ENCODE measurements at regions not wholly inside any gene's neighbourhood (a gene's known extent, or its start where the extent isn't known, plus 50 kb on each side); places are given as distances from the start of the nearest gene placed in this dataset.

DNA sequence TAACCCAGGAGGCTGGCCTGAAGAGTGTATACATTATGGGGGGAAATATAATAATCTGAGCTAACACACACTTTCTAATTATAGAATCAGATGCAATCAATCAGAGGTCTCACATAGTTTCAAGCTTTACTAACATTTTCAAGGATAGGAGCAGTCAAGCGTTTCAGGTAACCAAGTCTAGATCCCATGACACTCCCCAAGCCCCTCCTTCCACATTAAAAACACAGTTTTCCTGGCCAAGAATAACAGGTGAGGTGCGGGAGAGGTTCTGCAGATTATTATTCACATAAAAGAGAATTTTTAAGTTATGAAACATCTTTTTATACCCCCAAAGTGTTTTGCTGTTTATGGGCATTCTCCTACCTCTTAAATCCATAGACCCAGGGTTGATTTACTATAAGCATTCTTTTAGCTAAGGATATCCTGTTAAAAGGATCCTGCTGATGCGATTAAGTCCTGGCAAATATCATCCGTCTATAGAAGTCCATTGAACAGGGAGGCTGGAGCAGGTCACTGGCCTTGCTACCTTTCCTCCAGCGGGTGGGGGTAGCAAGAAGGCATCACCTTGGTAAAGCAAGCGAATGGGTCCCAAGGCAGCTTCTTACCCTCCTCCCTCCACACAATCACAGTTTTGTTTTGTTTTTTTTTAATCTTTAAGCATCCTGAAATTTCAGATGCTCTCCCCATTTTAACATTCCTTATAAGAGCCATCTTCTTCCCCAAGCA lies 104.7 kb upstream of the GPM6A start:
- in situ Hi-C loops (cut with HindIII; ENCODE audit: low pct_ligation_motif_present, low sequenced_read_pairs), result no loop called here
- Histone ChIP-seq H3K27me3 (replicated peaks) (no peaks in the 10 kb centered on the region), H3K4me3 (ENCODE audit: low read depth, low read length) (no peak overlapping the region), H3K27ac (no peak overlapping the region), H3K36me3 (replicated peaks) (no peaks in the 10 kb centered on the region)
- no peak for DNase-seq
- TF ChIP-seq, protein P1, sequence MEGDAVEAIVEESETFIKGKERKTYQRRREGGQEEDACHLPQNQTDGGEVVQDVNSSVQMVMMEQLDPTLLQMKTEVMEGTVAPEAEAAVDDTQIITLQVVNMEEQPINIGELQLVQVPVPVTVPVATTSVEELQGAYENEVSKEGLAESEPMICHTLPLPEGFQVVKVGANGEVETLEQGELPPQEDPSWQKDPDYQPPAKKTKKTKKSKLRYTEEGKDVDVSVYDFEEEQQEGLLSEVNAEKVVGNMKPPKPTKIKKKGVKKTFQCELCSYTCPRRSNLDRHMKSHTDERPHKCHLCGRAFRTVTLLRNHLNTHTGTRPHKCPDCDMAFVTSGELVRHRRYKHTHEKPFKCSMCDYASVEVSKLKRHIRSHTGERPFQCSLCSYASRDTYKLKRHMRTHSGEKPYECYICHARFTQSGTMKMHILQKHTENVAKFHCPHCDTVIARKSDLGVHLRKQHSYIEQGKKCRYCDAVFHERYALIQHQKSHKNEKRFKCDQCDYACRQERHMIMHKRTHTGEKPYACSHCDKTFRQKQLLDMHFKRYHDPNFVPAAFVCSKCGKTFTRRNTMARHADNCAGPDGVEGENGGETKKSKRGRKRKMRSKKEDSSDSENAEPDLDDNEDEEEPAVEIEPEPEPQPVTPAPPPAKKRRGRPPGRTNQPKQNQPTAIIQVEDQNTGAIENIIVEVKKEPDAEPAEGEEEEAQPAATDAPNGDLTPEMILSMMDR (IDR thresholded peaks at IDR 0.05; ENCODE audit: low read depth, low read length, missing control alignments), result no peak

GRCh38 chr4:175927121-175927520 lies 115.1 kb upstream of the GPM6A start:
- Histone ChIP-seq H3K36me3 (replicated peaks) (no peaks in the 10 kb centered on the region), H3K4me3 (ENCODE audit: low read depth, low read length) (no peak overlapping the region), H3K27ac (no peak overlapping the region), H3K27me3 (replicated peaks) (no peaks in the 10 kb centered on the region)
- peak; percentile 54 for DNase-seq
- in situ Hi-C loops (cut with HindIII; ENCODE audit: low pct_ligation_motif_present, low sequenced_read_pairs), result no loop called here
- TF ChIP-seq, protein P1 (IDR thresholded peaks at IDR 0.05; ENCODE audit: low read depth, low read length, missing control alignments), result no peak

DNA sequence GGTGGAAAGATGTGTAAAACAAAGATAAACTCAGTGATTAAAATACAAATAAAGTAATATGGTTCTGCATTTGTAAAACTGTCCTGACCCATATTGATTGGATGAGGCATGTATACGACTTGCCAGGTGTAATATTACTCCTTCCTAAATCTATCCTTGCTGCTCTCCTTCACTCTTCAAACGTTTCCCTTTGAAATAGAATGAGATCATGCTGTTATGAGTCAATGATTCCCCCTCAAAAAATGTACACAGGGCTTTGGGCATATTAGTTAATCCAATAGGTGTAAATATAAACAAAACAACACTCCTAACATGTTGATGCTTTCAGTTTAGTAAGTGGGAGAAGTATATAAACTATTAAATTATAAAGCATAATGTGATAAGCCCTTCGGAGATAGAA lies 117.4 kb upstream of the GPM6A start:
- TF ChIP-seq, protein P1 (IDR thresholded peaks at IDR 0.05; ENCODE audit: low read depth, low read length, missing control alignments), result no peak
- H3K36me3 ChIP-seq (replicated peaks), result no peaks in the 10 kb centered on the region
- DNase-seq, result no peak
- H3K27ac ChIP-seq, result no peak overlapping the region
- in situ Hi-C loops (cut with HindIII; ENCODE audit: low pct_ligation_motif_present, low sequenced_read_pairs), result no loop called here
- no peaks in the 10 kb centered on the region for H3K27me3 ChIP-seq (replicated peaks)
- H3K4me3 ChIP-seq (ENCODE audit: low read depth, low read length), result no peak overlapping the region

- in situ Hi-C loops (cut with HindIII; ENCODE audit: low pct_ligation_motif_present, low sequenced_read_pairs), result no loop called here
- TF ChIP-seq, protein P1 (IDR thresholded peaks at IDR 0.05; ENCODE audit: low read depth, low read length, missing control alignments), result no peak
- H3K4me3 ChIP-seq (ENCODE audit: low read depth, low read length), result no peak overlapping the region
- DNase-seq, result no peak
- H3K27me3 ChIP-seq (replicated peaks), result no peaks in the 10 kb centered on the region
- no peaks in the 10 kb centered on the region for H3K36me3 ChIP-seq (replicated peaks)
- H3K27ac ChIP-seq, result no peak overlapping the region
Measured at GRCh38 chr4:175929932-175930331, 117.9 kb upstream of the GPM6A start.

GRCh38 chr4:175930471-175930870 lies 118.4 kb upstream of the GPM6A start:
- H3K4me3 ChIP-seq (ENCODE audit: low read depth, low read length), result no peak overlapping the region
- in situ Hi-C loops (cut with HindIII; ENCODE audit: low pct_ligation_motif_present, low sequenced_read_pairs), result no loop called here
- no peaks in the 10 kb centered on the region for H3K27me3 ChIP-seq (replicated peaks)
- TF ChIP-seq, protein P1 (IDR thresholded peaks at IDR 0.05; ENCODE audit: low read depth, low read length, missing control alignments), result no peak
- no peak overlapping the region for H3K27ac ChIP-seq
- H3K36me3 ChIP-seq (replicated peaks), result no peaks in the 10 kb centered on the region
- no peak for DNase-seq

GRCh38 chr4:175932116-175932515 lies 120.1 kb upstream of the GPM6A start:
- no peaks in the 10 kb centered on the region for H3K27me3 ChIP-seq (replicated peaks)
- H3K27ac ChIP-seq, result no peak overlapping the region
- no peak for DNase-seq
- TF ChIP-seq, protein P1 (IDR thresholded peaks at IDR 0.05; ENCODE audit: low read depth, low read length, missing control alignments), result no peak
- no peak overlapping the region for H3K4me3 ChIP-seq (ENCODE audit: low read depth, low read length)
- H3K36me3 ChIP-seq (replicated peaks), result no peaks in the 10 kb centered on the region
- in situ Hi-C loops (cut with HindIII; ENCODE audit: low pct_ligation_motif_present, low sequenced_read_pairs), result no loop called here
